ENCODE measurements at regions not wholly inside any gene's neighbourhood (a gene's known extent, or its start where the extent isn't known, plus 50 kb on each side); places are given as distances from the start of the nearest gene placed in this dataset.

DNA sequence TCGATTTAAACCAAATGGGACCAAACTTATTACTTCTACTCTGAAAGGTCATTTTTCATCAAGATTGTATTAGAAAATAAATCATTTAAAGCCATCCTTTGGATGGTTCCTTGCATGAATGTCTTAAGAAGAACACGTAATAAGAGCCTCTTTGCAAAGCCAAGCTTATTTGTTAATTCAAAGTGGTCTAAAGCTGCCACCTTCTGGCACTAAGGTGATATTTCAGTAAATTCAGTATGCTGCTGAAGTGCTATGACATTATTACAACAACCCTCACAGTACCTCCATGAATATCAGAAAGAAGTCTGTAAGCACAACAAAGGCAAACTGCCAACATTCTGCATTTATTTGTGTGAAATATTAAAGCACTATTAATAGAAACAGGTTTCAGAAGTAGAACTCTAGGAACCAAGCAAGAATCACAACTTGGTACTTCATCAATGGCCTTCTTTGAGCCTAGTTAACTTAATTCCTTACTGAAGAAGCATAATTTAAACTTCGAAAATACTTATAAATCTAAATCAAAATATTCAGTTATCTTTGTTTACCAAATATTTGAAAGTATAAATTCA, 53.1 kb upstream of the TYRP1 start:
- no peak overlapping the region for H3K4me3 ChIP-seq (ENCODE audit: low read depth, low read length)
- DNase-seq (ENCODE audit: low read depth): peak; percentile 87
- TF ChIP-seq, protein P1, sequence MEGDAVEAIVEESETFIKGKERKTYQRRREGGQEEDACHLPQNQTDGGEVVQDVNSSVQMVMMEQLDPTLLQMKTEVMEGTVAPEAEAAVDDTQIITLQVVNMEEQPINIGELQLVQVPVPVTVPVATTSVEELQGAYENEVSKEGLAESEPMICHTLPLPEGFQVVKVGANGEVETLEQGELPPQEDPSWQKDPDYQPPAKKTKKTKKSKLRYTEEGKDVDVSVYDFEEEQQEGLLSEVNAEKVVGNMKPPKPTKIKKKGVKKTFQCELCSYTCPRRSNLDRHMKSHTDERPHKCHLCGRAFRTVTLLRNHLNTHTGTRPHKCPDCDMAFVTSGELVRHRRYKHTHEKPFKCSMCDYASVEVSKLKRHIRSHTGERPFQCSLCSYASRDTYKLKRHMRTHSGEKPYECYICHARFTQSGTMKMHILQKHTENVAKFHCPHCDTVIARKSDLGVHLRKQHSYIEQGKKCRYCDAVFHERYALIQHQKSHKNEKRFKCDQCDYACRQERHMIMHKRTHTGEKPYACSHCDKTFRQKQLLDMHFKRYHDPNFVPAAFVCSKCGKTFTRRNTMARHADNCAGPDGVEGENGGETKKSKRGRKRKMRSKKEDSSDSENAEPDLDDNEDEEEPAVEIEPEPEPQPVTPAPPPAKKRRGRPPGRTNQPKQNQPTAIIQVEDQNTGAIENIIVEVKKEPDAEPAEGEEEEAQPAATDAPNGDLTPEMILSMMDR (conservative IDR thresholded peaks at IDR 0.05; ENCODE audit: low read depth, low read length): peak; percentile 60

DNA sequence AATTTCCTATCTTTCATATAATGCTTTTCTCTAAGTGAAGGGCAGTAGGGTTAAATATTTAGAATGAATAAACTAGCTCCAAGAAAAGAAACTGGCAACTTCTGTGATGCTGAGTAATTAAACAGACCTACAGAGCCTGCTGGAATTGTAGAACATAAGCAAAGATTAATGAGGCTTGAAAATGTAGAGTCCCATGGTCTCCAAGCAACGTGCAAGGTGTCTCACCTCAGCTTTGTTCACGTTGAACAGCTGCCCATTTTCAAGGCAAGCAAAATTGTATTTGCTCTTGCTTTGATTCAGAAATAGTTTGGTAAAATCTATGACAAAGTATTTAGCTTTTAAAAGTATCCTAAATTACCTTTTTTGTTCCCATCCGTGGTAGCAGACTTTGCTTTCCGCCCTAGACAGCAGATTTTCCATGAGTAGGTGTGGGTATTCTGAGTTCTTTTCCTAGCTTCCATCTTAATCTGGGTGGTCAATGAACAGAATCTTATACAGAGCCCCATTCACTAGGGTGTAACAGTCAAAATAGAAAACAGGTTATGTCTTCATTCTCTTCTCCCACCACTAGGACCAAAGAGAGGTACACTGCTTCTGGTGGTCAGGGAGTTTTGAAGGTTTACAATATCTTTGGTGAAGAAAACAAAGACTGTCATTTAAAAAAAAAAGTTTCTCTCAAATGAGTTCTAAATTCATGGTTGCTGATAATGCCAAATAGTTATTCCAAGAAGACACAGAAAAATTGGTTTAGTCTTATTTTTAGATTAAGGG, 52.1 kb upstream of the TYRP1 start:
- H3K4me3 ChIP-seq (ENCODE audit: low read depth, low read length): no peak overlapping the region
- TF ChIP-seq, protein P1 (conservative IDR thresholded peaks at IDR 0.05; ENCODE audit: low read depth, low read length): peak; percentile 1
- DNase-seq (ENCODE audit: low read depth): no peak
